ENCODE measurements at regions not wholly inside any gene's neighbourhood (a gene's known extent, or its start where the extent isn't known, plus 50 kb on each side); places are given as distances from the start of the nearest gene placed in this dataset.

DNA sequence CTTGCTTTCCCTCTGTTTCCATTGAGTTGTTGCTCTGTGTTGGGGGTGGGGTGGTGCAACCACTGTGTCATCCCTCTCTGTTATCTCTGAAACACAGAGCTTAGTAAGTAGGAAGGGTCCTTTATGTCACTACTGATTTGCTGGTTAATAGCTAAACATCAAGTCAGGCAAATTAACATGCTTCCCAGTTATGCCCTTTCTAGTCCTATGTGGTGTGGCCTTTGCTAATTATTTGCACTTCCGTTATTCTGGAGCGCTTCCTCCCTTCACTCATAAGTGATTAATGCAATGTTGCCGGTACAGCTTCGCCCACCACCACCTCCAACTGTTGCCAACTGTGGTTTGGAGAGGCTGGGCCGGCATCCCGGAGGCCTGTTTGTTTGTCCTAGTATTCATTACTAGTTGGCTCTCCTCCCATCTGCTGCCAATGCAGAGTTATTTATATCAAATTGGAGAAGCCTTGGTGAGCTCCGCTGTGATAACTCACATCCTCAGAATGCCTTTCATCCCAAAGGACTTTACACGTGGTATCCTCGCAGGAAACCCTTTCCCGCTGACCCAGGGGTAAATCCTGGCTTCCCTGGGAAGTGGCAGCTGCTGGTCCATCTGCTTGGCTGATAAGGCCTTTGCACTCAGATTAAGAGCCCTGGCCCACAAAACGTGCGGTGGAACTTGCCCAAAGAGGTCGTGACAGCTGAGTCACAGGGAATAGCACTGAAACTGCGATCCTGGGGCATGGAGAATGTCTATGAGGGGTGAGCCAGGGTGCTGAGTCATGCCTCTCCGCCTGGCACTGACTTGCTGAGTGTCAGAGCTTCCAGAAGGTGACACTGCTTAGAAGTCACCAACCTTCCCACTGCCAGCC is 72.0 kb upstream of the ZCCHC2 start:
- TF ChIP-seq, protein P1, sequence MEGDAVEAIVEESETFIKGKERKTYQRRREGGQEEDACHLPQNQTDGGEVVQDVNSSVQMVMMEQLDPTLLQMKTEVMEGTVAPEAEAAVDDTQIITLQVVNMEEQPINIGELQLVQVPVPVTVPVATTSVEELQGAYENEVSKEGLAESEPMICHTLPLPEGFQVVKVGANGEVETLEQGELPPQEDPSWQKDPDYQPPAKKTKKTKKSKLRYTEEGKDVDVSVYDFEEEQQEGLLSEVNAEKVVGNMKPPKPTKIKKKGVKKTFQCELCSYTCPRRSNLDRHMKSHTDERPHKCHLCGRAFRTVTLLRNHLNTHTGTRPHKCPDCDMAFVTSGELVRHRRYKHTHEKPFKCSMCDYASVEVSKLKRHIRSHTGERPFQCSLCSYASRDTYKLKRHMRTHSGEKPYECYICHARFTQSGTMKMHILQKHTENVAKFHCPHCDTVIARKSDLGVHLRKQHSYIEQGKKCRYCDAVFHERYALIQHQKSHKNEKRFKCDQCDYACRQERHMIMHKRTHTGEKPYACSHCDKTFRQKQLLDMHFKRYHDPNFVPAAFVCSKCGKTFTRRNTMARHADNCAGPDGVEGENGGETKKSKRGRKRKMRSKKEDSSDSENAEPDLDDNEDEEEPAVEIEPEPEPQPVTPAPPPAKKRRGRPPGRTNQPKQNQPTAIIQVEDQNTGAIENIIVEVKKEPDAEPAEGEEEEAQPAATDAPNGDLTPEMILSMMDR (conservative IDR thresholded peaks at IDR 0.05): no peak
- H3K27ac ChIP-seq: peak overlapping the region; percentile 47

DNA sequence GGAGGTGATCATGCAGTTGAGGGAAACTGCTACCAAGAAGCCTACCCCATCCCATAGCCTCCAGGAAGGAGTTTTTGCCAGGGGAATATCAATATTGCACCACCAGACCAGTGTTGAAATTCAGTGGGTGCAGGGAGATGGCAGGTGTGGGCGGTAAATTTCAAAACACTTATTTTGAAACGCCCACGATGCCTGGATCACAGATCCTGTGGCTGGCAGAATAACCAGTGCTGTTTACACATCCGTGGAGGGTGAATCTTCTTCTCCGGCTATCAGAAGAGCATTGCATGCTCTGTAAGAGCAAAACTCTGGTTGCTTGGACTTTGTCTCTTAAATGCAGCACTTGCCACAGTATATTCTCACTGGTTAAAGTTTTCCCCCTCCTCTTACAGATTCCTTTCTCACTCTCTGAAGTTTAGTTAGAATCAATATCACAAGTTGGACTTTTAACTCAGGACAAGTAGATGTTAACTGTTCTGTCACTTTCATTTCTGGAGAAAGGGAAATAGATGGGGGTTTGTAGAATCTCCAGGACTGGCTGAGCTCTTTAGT is 70.5 kb upstream of the ZCCHC2 start:
- TF ChIP-seq, protein P1 (conservative IDR thresholded peaks at IDR 0.05): no peak
- no peak overlapping the region for H3K27ac ChIP-seq

DNA sequence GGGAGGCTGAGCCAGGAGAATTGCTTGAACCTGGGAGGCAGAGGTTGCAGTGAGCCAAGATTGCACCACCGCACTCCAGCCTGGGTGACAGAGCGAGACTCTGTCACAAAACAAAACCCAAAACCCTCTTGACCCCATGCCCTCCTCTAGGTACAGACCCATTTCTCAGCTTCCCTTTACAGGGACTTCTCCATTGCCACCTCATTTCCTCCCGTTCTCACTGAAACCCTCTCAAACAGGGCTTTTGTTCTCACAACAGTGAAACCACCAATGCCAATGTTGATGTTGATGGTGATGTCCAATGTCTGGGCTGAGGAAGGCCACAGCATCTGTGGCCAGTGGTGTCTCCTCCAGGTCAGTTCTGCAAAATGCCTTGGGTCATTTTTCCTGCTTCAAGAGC is 69.0 kb upstream of the ZCCHC2 start:
- no peak overlapping the region for H3K27ac ChIP-seq
- TF ChIP-seq, protein P1 (conservative IDR thresholded peaks at IDR 0.05): no peak

DNA sequence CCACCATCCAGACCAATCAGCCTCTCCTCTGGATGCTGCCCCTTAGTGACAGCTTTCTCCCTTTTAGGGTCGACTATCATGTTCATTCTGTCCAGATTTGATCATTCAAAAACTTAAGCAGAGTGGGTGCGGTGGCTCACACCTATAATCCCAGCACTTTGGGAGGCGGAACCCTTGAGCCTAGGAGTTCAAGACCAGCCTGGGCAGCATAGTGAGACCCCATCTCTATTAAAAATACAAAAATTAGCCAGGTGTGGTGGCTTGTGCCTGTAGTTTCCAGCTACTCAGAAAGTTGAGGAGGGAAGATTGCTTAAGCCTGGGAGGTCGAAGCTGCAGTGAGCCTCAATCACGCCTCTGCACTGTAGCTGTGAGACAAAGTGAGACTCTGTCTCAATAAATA is 68.3 kb upstream of the ZCCHC2 start:
- TF ChIP-seq, protein P1 (conservative IDR thresholded peaks at IDR 0.05): no peak
- H3K27ac ChIP-seq: no peak overlapping the region

DNA sequence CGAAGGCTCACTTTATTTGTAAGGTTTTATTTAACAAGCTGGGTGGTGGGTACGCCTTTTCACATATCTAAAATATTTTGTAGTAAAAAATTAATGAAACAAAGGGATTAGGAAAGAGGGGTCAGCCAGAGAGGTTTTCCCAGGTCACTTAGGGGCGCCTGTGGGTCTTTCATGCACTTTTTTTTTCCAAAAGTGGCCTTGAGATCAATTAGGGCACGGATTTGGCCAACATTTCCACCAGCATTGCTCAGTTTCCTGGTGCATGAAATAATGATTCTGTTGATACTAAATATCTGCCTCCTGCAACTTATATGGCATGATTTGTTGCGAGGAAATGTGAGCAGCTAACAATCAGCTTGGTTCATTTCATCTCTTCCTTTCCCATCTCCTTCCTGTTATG is 67.6 kb upstream of the ZCCHC2 start:
- H3K27ac ChIP-seq: no peak overlapping the region
- TF ChIP-seq, protein P1 (conservative IDR thresholded peaks at IDR 0.05): no peak

DNA sequence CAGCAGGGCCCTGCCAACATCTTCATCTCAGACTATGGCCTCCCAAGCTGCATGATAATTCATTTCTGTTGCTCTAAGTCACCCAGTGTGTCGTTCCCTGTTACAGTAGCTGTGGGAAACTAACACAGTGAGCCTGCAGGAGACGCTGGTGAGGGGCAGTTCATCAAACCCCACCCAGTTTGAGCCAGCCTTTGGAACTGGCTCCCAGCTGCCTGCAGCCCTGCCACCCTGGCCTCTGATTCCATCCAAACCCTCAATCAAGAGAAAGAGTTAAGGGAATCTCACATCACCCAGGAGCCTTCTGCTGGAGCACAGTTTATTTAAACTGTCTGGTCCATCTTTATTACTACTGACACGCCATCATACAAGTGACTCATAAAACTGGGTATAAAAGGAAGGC is 64.9 kb upstream of the ZCCHC2 start:
- no peak overlapping the region for H3K27ac ChIP-seq
- TF ChIP-seq, protein P1 (conservative IDR thresholded peaks at IDR 0.05): no peak

DNA sequence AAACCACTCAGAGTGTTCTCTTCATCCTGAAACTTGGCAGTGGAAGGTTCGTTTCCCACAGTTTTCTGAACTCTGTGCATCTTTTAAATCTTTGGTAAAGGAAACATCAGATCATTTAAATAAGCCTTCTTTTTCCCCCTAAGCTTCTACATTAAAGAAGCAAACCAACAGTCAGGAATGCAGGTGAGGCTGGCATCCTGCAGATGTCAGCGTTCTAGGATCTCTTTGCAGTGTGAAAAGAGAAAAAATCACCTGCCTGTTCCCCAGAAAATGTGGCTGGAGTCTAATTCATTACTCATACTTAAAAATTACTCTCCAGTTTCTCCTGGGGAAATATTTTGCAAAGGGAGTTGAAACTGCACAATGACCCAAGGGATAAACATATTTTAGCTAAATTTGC is 64.5 kb upstream of the ZCCHC2 start:
- TF ChIP-seq, protein P1 (conservative IDR thresholded peaks at IDR 0.05): peak; percentile 69
- no peak overlapping the region for H3K27ac ChIP-seq
